ENCODE measurements at regions not wholly inside any gene's neighbourhood (a gene's known extent, or its start where the extent isn't known, plus 50 kb on each side); places are given as distances from the start of the nearest gene placed in this dataset.
"Not testable (repeated sequence)": the region's sequence is repeated elsewhere in the genome, so short reads cannot be mapped to it uniquely, and the experiment has no call there.

GRCh38 chr13:56335775-56336174, 804.9 kb upstream of the PRR20A start:
- DNase-seq, result no peak

GRCh38 chr13:56338421-56338820, 802.3 kb upstream of the PRR20A start:
- DNase-seq, result no peak

GRCh38 chr13:56347014-56347413, 793.7 kb upstream of the PRR20A start:
- DNase-seq, result no peak

- DNase-seq, result no peak
Measured at GRCh38 chr13:56349866-56350265, 790.9 kb upstream of the PRR20A start.

- no peak for DNase-seq
Measured at GRCh38 chr13:56351041-56351440, 789.7 kb upstream of the PRR20A start.

- no peak for DNase-seq
Measured at GRCh38 chr13:56352361-56352760, 788.4 kb upstream of the PRR20A start.

GRCh38 chr13:56352901-56353300, 787.8 kb upstream of the PRR20A start:
- DNase-seq, result no peak

GRCh38 chr13:56356690-56357089, 784.0 kb upstream of the PRR20A start:
- DNase-seq, result no peak

GRCh38 chr13:56378566-56378965, 762.2 kb upstream of the PRR20A start:
- DNase-seq, result no peak

- DNase-seq, result no peak
Measured at GRCh38 chr13:56393549-56393948, 747.2 kb upstream of the PRR20A start.

GRCh38 chr13:56396318-56396717, 744.4 kb upstream of the PRR20A start:
- no peak for DNase-seq

- no peak for DNase-seq
Measured at GRCh38 chr13:56400774-56401173, 739.9 kb upstream of the PRR20A start.

GRCh38 chr13:56412856-56413255, 727.9 kb upstream of the PRR20A start:
- DNase-seq, result no peak

- DNase-seq, result no peak
Measured at GRCh38 chr13:56424246-56424645, 716.5 kb upstream of the PRR20A start.

GRCh38 chr13:56457535-56458190, 683.1 kb upstream of the PRR20A start:
- no peak for DNase-seq

GRCh38 chr13:56459286-56459685, 681.4 kb upstream of the PRR20A start:
- DNase-seq, result no peak

GRCh38 chr13:56501750-56502149, 639.0 kb upstream of the PRR20A start:
- no peak for DNase-seq

- DNase-seq, result no peak
Measured at GRCh38 chr13:56510836-56511235, 629.9 kb upstream of the PRR20A start.

GRCh38 chr13:56512336-56512735, 628.4 kb upstream of the PRR20A start:
- not testable (repeated sequence) for DNase-seq

GRCh38 chr13:56515441-56515840, 625.3 kb upstream of the PRR20A start:
- no peak for DNase-seq

- DNase-seq, result no peak
Measured at GRCh38 chr13:56528040-56528790, 612.5 kb upstream of the PRR20A start.

- DNase-seq, result no peak
Measured at GRCh38 chr13:56530096-56530495, 610.6 kb upstream of the PRR20A start.

GRCh38 chr13:56547921-56548320, 592.8 kb upstream of the PRR20A start:
- DNase-seq, result not testable (repeated sequence)

GRCh38 chr13:56558698-56559320, 581.9 kb upstream of the PRR20A start:
- DNase-seq, result no peak
